ENCODE measurements at regions not wholly inside any gene's neighbourhood (a gene's known extent, or its start where the extent isn't known, plus 50 kb on each side); places are given as distances from the start of the nearest gene placed in this dataset.
"Not testable (repeated sequence)": the region's sequence is repeated elsewhere in the genome, so short reads cannot be mapped to it uniquely, and the experiment has no call there.

DNA sequence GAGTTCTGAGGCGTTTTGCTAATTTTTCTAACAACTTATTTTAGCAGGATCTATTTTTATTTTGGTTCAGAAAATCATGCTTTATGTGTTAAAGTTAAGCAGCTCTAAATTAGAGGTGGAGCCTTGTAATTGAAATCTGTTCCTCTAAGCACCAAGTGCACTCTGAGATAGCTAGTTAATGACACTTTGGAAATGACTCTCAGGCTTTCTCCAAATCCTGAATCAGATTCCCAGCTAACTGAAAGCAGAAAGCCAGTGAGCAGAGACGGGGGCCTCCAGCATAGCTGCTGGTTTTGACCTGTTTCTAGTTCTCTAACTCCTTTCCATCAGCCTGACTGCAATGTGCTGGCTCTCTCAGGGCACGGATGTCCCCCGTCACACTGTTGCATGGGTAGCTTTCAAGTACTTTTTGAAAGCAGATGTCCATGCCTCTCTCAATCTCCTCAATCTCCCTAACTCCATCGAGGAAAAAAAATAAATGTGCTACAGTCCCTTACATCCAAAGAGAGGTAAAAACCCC, 326.5 kb downstream of the SATB2 start:
- no peak for DNase-seq

- no peak for DNase-seq
Measured at GRCh38 chr2:199130501-199130900, 327.2 kb downstream of the SATB2 start.

DNA sequence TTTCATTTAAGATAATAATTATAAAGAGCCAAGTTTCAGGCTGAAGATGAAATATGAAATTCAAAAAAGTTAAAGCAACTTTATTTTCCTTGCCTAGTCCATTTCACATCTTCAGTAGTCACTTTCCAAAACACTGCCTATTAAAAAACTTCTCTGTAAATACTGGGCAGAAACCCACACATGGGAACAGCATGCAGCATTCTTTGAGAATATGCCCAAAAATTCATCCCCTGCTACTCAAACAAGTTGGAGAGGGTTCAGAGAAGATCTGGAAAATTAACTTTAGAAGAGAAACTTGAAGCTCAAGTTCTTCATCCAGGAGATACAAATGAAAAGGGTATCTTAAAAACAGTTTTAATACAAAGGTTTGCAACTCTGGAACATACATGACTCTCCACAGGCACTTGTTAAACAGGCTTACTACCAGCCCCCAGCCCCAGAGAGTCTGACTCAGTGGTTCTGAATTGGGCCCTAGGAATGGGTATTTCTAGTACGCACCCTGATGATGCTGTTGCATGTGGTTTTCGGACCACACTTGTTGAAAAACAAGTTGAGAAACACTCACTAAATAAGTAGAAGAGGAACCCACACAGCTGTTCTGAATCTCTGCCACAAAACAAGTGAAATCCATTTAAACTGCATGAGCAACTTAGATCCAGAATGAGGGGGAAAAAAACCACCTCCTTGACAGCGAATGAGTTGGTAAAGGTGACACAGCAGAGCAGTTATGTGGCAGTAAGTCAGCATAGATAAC, 329.1 kb downstream of the SATB2 start:
- no peak for DNase-seq

GRCh38 chr2:199119796-199120195, 337.9 kb downstream of the SATB2 start:
- no peak for DNase-seq

DNA sequence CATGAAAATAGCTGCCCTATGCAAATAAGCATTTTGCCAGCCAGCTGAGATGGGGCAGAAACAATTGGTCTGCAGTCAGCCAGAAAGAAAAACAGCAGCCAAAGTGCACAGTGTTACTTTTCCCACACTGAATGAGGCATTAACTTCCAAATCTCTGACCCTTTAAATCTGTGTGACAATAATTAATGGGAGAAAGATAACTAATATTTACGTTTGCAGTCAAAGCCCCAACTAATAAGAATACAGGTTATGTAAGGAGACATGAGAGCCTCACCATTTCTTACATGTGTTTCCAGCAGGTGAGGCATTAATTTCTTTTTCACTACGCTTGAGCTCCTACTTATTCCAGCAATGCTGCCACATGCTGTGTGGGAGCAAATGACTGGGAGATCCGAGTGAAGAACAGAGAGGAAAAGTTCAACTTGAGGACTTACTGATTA, 339.0 kb downstream of the SATB2 start:
- no peak for DNase-seq

DNA sequence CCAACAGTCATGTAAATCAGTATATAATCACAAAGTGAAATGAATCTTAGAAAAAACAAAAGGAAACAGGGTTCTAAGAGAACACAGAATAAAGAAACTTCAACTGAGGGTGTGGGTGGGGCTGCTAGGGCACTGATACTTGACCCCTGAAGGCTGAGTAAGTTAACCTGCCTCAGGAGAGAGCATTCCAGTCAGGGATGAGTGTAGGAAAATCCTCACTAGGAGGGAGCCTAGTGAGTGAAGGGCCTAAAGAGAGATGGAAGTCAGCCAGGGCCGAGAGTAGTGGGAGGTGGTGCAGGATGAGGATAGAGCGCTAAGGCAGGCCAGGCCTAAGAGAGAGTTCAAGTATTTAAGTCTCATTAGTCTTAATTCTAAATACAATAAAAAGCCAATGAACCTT, 342.6 kb downstream of the SATB2 start:
- no peak for DNase-seq

DNA sequence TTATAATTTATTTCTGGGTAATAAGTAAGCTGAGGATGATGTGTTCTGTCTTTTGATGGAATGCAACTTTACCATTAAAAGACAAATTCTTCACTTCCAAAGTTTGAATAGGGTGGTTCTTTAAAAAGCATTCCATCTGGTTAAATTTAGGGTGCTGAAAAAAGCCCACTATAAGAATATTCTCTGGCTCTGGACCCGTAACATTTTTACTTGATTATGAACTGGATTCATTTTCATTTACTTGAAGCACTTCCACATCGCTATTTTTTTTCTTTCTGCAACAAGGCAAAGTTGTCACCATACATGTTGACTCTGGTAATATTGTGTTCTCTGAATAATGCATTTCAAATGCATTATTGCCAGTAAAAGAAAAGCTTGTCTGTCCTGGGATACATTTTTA, 344.6 kb downstream of the SATB2 start:
- no peak for DNase-seq

- no peak for DNase-seq
Measured at GRCh38 chr2:199111458-199111857, 346.3 kb downstream of the SATB2 start.

DNA sequence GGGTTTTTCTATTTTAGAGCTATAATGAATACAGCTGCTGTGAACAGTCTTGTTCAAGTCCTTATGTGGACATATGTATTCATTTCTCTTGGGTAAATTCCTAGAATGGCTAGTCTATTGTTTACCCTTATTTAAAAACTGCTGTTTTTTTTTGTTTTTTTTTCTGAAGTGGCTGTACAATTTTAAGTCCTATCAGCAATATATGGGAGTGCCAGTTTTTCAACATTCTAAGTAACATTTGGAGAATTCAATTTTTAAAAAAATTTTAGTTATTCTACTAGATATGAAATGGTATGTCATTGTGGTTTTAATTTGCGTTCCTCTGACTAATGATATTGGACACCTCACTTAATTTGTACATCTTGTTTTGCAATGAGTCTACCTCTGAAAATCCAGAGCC, 349.7 kb downstream of the SATB2 start:
- no peak for DNase-seq

GRCh38 chr2:199105826-199106225, 351.9 kb downstream of the SATB2 start:
- no peak for DNase-seq

- DNase-seq, result no peak
Measured at GRCh38 chr2:199101487-199101886, 356.3 kb downstream of the SATB2 start.

- no peak for DNase-seq
Measured at GRCh38 chr2:199100326-199101110, 357.2 kb downstream of the SATB2 start.

DNA sequence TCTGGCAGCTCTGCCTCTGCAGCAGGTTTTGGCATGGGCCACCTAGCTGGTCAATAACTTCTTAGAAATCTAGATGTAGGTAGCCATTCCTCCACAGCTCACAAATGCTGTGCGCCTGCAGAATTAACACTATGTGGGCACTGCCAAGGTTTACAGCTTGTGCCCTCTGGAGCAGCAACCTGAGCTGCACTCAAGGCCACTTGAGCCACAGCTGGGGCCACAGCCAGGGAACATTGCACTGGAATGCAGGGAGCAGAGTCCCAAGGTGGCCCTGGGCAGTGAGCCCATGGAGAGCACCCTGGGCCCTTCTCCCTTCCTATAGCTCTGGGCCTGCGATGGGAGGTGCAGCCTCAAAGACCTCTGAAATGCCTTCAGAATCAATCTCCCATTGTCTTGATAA, 365.3 kb downstream of the SATB2 start:
- DNase-seq, result no peak

- no peak for DNase-seq
Measured at GRCh38 chr2:199085261-199085660, 372.5 kb downstream of the SATB2 start.

DNA sequence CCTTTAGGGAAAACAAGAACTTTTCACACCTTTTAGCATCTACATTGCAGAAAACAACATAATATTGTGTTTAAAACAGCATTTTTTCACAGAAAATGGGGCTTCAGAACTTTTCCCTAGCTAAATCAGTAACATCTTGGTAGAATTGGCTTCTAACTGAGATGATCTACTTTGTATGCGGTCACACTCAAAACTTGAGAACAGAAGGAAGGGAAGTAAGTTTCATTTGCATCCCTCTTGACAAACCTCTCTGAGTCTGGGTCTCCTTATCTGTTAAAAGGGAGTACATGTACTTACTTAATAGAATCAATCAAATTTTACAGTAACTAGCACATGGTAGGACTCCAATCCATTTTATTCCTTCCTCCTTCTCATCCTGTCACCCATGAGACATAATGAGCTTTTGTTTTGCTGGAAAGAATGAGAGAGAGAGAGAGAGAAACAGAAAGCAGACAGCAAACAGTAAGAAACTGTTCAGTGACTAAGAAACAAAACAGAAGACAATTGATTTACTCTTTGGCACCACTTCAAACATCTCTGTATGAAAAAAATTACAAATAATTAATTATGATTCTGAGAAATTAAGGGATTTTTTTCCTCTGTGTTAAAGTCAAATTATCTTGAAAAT, 387.3 kb downstream of the SATB2 start:
- DNase-seq, result no peak

- no peak for DNase-seq
Measured at GRCh38 chr2:199064201-199064600, 393.5 kb downstream of the SATB2 start.

DNA sequence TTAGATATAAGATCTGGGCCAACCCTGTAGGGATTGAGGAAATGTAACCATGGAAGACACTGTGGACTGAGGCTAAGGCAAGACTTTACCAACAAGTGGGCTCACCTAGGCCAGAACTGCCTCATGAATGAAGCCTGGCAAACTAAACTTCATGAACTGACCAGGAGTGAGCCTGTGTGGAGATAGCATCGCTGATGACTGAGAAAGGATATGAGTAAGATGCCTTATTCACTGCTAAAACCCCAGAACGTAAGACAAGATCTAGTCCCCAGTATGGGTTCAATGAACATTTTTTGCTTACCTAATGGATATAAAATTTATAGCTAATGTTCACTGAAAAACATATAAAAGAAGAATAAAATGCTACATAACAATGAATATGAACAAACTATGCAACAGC, 399.8 kb downstream of the SATB2 start:
- no peak for DNase-seq

DNA sequence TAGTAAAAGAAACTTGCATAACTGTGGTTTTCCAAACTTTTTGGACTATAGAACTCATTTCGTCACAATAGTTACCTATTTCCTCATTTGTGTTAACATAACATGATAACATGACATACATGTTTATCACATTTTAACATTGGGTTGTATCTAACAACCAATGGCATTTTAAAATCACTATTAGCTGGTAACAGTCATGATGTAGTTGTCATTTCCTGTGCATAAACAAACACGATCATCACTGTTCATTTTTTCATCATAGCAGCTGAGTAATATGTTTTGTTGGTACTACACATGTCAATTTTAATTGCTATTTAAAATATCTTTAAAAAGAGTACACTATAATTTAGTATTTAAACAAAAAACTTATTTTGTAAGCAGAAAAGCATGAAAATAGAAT, 402.4 kb downstream of the SATB2 start:
- no peak for DNase-seq

DNA sequence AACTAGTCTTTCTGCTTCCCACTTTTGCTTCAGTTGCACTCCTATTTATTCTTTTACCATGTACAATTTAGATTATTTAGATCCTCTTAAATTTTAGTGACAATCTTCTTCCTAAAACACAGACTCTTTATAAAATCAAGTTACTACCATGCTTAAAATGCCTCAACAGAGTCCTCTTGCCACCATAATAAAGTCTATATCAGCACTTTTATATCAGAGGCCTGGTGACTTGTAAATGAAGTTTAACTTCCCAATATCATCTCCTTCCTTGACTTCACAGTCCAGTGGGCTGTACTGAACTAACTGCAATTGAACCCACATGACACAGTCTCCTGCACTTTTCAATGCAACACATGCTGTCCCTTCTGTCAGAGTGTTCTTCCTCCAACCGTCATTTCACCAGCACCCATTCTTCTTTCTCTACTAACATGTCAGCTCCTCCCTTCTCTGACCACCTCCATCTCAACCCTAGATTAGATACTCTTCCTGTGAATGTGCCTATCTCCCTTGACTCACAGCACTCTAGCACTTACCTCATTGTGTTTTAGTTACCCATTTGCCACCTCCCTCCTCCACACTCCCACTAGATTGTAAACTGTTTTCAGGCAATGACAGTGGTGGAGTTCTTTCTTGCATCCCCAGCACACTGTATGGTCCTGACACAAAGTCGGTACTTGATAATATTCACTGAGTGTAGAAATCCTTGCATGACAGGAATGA, 414.9 kb downstream of the SATB2 start:
- DNase-seq, result no peak

DNA sequence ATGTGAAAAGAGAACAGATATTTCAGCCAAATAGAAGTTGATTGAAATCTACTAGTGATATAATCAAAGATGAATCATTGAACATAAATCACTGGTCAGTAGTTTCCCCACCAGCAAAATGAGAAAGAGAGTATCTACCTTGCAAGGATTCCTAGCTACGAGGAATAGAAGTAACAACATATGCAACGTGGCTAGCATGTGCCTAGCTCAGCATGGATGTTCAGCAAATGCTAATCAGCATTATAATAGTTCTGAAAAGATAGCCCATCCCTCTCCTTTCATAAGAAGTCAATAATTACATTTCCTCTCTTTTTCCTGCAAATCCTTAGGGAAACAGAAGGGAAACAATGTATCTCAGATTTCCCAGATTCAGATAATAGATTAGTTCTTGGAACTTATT, 417.2 kb downstream of the SATB2 start:
- DNase-seq, result no peak

GRCh38 chr2:199033761-199034160, 424.0 kb downstream of the SATB2 start:
- not testable (repeated sequence) for DNase-seq

DNA sequence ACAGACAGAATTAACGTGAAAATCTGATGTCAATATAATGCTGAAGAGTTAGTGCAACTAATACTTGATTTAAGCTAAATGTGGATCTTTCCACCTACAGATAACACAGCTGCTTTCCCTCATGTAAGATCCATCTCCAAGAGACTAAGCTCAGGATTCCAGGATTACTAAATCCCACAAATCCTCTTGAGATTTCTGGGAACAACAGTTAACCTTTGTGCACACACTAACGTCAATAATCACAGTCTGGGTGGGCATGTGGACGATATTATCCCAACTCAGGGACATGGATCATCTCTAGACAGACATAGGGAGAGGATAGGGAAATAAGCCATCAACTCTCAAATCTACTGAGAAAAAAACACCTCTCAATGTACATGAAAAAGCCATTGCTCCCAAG, 432.6 kb downstream of the SATB2 start:
- DNase-seq, result no peak

DNA sequence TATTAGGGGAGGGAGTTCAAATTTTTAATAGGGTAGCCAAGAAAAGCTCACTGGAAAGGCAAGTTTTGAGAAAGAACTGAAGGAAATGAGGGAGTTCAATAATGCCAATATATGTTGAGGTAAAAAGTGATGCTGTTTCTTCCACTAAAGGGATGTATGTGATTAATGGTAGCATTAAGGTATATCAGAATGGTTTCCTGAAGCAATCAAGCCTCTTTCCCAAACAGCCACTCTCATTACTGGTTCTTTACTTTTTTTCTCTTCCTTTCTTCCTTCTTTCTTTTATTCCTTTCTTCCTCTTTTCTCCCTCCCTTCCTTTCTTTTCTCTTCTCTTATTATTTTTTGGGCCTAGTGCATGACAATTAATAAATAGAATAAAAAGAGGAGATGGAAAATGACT, 433.5 kb downstream of the SATB2 start:
- no peak for DNase-seq

Data from left hindlimb (tissue), 1 donor.